MV-4-11 (cell line): ENCODE measurements at regions not wholly inside any gene's neighbourhood (a gene's known extent, or its start where the extent isn't known, plus 50 kb on each side); places are given as distances from the start of the nearest gene placed in this dataset.
A peak's percentile ranks its signal among the peaks of the same experiment; 100 is the strongest.
"Not testable (repeated sequence)": the region's sequence is repeated elsewhere in the genome, so short reads cannot be mapped to it uniquely, and the experiment has no call there.

ENCODE experiments used
- DNase-seq: peaks from one replicate; lab custom pipeline; 2025; lab: John Stamatoyannopoulos, UW

DNA sequence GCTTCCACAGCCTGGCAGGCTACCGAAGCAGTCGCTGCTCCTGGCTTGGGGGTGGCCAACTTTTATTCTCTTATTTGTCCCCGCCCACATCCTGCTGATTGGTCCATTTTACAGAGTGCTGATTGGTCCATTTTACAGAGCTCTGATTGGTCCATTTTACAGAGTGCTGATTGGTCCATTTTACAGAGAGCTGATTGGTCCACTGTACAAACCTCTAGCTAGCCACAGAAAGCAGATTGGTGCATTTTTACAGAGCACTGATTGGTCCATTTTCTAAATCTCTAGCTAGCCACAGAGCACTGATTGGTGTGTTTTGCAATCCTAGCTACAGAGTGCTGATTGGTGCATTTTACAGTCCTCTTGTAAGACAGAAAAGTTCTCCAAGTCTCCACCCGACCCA, 187.9 kb upstream of the TOM1L1 start:
- DNase-seq = not testable (repeated sequence)

- no peak for DNase-seq
Observed at GRCh38 chr17:54718286-54718685, 182.4 kb upstream of the TOM1L1 start.

GRCh38 chr17:54727624-54728023, 173.0 kb upstream of the TOM1L1 start:
- no peak for DNase-seq

DNA sequence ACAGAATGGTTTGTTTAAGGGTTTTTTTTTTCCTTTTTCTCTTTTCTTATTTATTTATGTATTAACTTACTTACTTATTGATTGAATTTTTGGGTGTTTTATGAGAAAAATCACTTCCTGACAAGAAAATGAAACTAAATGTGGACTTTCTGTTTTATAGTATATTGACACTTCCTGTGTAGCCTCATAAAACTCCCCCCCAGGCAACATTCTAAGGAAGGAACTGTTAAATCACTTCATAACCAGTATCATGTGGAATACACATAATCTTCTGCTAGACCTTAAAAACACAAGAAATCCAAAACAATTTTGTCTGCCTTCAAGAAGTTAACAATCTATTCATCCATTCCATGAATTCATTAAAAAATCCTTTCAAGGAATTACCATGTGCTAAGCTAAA, 164.1 kb upstream of the TOM1L1 start:
- DNase-seq = peak; percentile 28

DNA sequence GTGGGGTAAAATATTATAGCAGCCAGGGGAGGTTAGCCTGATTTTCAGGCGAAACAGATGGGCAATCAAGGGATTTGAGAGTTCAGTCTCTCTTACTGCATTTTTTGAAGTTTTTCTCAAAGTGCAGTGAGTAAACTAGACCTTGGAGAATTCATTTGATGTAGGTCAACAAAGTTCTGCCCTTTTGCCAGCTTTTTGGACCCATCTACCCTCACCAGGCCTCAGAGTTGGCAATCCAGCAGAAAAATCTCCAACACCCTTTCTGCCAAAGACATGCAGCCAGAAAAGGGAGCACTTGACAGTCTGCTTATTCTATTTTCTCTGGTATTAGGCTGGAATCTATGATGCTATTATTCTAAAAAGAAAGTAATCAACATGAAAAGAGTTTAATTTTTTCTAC, 162.2 kb upstream of the TOM1L1 start:
- DNase-seq = no peak

- no peak for DNase-seq
Observed at GRCh38 chr17:54744750-54745149, 155.9 kb upstream of the TOM1L1 start.

DNA sequence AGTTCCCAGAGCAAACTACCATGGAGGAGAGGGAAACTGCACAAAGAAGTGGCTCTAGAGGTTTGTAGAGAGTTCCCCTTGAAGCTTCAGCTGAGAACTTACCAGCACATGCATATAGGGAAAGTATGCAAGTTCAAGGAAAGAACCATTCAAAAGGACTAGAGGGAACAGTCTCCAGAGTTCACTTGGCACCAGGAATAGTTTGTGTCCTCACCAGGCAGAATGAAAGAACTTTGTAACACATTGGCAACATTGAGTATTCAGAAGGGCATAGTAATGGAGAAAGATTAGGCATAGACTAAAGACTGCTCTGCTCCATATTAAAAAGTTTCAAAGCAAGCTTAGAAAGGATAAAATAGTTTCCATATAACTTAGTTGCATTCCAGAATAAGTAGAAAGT, 155.4 kb upstream of the TOM1L1 start:
- DNase-seq = no peak

GRCh38 chr17:54745862-54746261, 154.8 kb upstream of the TOM1L1 start:
- no peak for DNase-seq

DNA sequence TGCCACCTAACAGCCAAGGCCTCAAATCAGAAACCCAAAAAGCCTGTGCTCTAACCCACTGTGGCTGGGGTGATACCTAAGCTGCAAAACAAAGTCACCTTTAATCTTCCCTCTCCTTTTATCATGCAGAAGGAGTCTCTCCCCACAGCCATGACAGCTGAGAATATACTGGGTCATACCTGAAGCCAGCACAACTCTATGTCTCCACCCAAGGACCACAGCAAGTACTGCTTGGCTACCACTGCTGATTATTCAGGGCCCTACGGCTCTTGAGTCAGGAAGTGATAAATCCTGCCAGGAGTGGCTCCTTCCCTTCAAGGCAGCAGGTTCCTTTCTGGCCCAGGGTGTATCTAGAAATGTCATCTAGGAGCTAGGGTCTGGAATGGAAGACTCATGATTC, 151.5 kb upstream of the TOM1L1 start:
- DNase-seq = no peak

DNA sequence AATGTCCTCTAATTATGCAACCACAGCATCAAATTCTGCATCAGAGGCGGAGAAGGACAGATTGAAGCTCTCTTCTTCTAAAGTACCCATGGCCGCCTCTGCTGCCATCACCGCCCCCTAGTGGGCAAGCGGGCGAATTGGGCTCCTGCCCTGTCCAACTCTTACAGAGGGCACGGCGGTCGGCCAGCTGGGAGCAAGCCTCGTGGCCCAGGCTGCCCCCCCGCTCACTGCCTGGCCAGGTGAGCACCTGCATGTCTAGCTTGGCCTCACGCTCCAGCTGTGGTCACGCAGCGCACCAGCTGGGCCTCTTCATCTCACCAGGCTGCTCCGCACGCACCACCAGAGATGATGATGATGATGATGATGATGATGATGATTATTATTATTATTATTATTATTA, 146.1 kb upstream of the TOM1L1 start:
- peak; percentile 8 for DNase-seq

DNA sequence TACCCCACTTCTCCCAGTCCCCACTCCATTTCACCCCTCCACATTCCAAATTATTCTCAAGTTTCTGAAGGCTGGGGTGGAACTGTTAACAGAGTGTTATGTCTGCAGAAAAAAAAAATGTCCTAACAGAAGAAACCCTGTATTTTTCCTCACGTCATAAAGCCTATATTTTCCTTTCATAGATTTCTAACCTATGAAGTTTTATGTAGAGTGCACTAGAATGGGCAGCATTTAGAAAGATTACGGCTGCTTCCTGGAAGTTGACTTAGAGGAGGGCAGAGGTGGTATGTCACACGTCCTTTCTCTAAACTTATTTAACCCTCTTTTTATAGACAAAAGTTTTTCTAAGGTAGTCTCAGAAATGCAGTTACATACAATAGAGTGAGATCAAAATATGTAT, 139.8 kb upstream of the TOM1L1 start:
- no peak for DNase-seq

DNA sequence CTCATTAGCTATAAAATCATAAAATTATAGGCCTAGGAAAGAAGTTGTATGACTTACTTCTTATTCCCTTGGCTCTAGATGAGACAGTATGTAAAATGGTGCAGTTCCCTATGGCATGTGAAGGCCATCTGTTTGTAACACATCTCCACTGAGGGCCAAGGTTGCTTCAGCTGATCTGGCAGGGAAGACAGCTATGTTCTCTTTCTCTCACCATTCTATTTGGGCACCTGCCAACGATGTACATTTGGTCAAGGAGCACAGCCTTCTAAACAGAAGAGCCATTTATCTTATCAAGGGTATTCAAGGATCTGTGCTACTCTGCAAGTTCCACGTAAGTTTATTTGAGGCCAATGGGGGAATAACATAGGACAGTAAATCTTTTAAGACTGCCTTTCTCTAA, 129.8 kb upstream of the TOM1L1 start:
- DNase-seq = no peak

DNA sequence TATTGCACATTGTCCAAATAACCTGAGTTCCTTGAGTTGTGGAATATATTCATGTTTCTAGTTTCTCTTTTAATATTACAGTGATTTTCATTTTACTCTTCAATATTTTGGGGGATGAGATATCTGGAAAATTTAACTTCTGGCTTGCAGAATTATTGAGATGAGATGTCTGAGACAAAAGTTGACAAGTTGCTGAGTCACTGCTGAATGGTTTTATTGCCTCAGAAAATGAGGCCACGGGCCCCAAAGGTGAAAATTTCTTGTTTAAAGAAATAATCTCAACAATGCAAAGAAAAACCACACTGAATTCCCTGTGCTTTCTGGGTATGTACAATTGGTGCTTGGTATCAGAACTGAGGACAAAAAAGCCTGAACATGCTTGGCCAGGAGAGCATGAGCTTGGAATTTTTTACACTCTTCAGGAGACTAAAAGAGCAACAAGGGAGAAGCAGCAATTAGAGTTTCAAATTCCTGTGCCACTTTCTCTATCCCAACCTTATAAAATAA, 129.2 kb upstream of the TOM1L1 start:
- DNase-seq = no peak

GRCh38 chr17:54780238-54780637, 120.4 kb upstream of the TOM1L1 start:
- no peak for DNase-seq

- no peak for DNase-seq
Observed at GRCh38 chr17:54781389-54781788, 119.3 kb upstream of the TOM1L1 start.

- DNase-seq = no peak
Observed at GRCh38 chr17:54784305-54784704, 116.3 kb upstream of the TOM1L1 start.

DNA sequence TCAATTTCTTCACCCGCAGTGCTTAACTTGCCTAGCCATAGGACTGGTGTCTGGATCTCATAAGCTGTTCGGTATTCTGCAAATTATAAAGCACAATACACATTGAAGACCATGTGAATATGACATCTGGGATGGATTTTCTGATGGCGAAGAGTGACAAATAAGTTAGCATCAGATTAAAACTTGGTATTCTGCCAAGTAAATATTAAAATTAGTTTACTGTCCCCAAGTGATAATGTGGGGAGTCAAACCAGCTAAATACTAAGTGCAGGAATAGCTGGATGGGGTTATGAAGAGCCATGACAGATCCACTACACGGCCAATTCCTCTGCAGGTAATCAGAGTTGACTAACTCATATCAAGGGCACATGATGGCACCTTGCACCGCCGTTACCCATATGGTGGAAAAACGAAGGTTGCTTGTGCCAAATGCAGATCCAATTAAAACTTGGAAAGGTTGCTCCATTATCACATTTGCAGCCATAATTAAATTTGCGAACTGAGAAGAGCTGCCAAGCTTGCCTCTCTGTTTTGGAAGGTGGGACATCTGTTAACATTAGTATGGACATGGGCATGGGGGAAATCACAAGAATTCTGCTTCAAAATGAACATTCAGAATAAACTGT, 114.9 kb upstream of the TOM1L1 start:
- DNase-seq = no peak

- DNase-seq = no peak
Observed at GRCh38 chr17:54789101-54789880, 111.4 kb upstream of the TOM1L1 start.

- DNase-seq = no peak
Observed at GRCh38 chr17:54793271-54793670, 107.4 kb upstream of the TOM1L1 start.

GRCh38 chr17:54795046-54795445, 105.6 kb upstream of the TOM1L1 start:
- peak; percentile 96 for DNase-seq

DNA sequence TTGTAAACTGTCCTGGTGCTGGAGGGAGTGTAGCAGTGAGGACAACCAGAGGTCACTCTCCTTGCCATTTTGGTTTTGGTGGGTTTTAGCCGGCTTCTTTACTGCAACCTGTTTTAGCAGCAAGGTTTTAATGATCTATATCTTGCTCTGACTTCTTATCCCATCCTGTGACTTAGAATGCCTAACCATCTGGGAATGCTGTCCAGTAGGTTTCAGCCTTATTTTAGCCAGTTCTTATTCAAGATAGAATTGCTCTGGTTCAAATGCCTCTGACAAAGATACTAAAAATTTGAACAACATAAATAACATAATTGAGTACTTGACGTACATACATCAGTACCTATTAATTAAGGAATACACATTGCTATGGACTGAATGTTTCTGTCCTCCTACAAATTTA, 93.3 kb upstream of the TOM1L1 start:
- DNase-seq = no peak

GRCh38 chr17:54813896-54814295, 86.8 kb upstream of the TOM1L1 start:
- DNase-seq = no peak

GRCh38 chr17:54814371-54814770, 86.3 kb upstream of the TOM1L1 start:
- DNase-seq = no peak

DNA sequence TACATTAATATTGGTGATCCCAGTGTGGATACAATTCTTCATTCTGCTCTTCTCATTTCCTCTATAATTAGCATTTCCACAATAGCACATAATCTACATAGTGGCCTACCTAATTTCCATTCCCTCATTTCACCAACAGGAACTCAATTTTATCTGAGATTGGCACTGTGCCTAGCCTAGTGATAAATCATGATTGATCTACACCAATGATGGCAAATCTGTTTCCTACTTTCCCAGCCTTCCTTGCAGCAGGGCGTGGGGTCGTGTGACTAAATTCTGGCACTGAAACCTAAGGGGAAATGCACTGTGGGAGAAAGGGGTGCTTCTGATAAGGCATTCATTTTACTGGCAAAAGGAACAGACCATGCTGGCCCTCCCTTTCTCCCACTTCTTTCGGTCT, 66.6 kb upstream of the TOM1L1 start:
- DNase-seq = no peak
